ENCODE measurements at regions not wholly inside any gene's neighbourhood (a gene's known extent, or its start where the extent isn't known, plus 50 kb on each side); places are given as distances from the start of the nearest gene placed in this dataset.

- DNase-seq (ENCODE audit: low read depth, low spot score), result no peak
- H4K20me1 ChIP-seq (ENCODE audit: insufficient read depth), result no peaks in the 10 kb centered on the region
- CTCF ChIA-PET, result no interaction called here
- POLR2A ChIA-PET, result no interaction called here
- H3K36me3 ChIP-seq (ENCODE audit: control insufficient read depth in 1 of 2, insufficient read depth in 2 of 2, low read length in 2 of 2), result no peaks in the 10 kb centered on the region
- RAD21 ChIA-PET (ENCODE audit: low non-redundant PET in 1 of 2, low total read pairs in 2 of 2, uncharacterized antibody in 2 of 2, unreplicated experiment in 2 of 2), result no interaction called here
- H3K9me2 ChIP-seq (ENCODE audit: insufficient read depth), result no peaks in the 10 kb centered on the region
- TF ChIP-seq POLR2AphosphoS5 (IDR thresholded peaks at IDR 0.05; ENCODE audit: low read depth, low read length) (no peak), EZH2 (IDR thresholded peaks at IDR 0.05) (no peak), ZNF274 (IDR thresholded peaks at IDR 0.05; ENCODE audit: low read depth, low read length) (no peak), SIN3A (IDR thresholded peaks at IDR 0.05; ENCODE audit: low read depth) (no peak), CEBPB (IDR thresholded peaks at IDR 0.05; ENCODE audit: low read depth) (no peak), JUND (IDR thresholded peaks at IDR 0.05) (no peak), RAD21 (IDR thresholded peaks at IDR 0.05; ENCODE audit: low read depth) (no peak), EGR1 (IDR thresholded peaks at IDR 0.05; ENCODE audit: low read depth) (no peak), ZFX (IDR thresholded peaks at IDR 0.05) (no peak), FOSL1 (IDR thresholded peaks at IDR 0.05; ENCODE audit: low read depth) (no peak), EZH2phosphoT487 (IDR thresholded peaks at IDR 0.05; ENCODE audit: borderline replicate concordance) (no peak), ELF1 (IDR thresholded peaks at IDR 0.05; ENCODE audit: borderline replicate concordance, low read depth) (no peak), TCF7L2 (IDR thresholded peaks at IDR 0.05; ENCODE audit: borderline replicate concordance, extremely low read depth, insufficient read depth, insufficient read length) (no peak)
- TF ChIP-seq, protein P1, sequence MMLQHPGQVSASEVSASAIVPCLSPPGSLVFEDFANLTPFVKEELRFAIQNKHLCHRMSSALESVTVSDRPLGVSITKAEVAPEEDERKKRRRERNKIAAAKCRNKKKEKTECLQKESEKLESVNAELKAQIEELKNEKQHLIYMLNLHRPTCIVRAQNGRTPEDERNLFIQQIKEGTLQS (IDR thresholded peaks at IDR 0.05), result no peak
- no TSS peak for BruUV-seq (replicated peaks)
- no peaks in the 10 kb centered on the region for H3K9me3 ChIP-seq (ENCODE audit: control insufficient read depth in 1 of 2, insufficient read depth in 1 of 2, low read depth in 1 of 2, low read length in 2 of 2)
- ATAC-seq, result no peak
- H3K4me3 ChIP-seq (replicated peaks in 1 of 2; ENCODE audit: low read depth in 1 of 2, low read length in 2 of 2), result no peak overlapping the region
- no peaks in the 10 kb centered on the region for H3K79me2 ChIP-seq (ENCODE audit: insufficient read depth, low read length)
- no peak overlapping the region for H3K4me2 ChIP-seq (ENCODE audit: low read length)
- no peak overlapping the region for H3K27ac ChIP-seq (ENCODE audit: low read depth, low read length)
- no peak overlapping the region for H2AFZ ChIP-seq (ENCODE audit: low read depth, low read length, poor library complexity, severe bottlenecking)
- no peak overlapping the region for H3K9ac ChIP-seq (ENCODE audit: low read length)
- no peaks in the 10 kb centered on the region for H3K4me1 ChIP-seq (ENCODE audit: control insufficient read depth in 1 of 2, insufficient read depth in 2 of 2, low read length in 2 of 2)
- no peaks in the 10 kb centered on the region for H3K27me3 ChIP-seq (ENCODE audit: insufficient read depth, low read length)
- intact Hi-C loops (cut with micrococcal nuclease), result no loop called here
Measured at GRCh38 chr15:93154666-93155065, 65.7 kb upstream of the RGMA start.

DNA sequence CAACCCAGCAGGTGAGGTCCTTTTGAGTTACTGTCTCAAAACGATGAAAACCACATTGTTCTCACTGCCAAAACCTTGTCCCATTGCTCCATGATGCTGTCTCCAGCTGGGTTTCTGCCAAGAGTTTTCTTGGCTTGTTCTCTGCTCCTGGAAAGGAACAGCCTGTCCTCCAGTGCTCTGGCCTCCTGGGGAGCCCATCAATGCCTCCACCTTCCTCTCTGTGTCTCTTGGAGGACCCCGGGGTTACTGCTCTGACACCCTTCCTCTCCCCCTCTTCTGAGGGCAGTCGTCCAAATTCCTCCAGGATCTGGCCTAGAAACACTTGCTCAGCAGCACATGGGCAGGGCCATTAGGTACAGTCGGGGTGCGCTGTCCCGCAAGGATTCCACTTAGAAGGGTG lies 63.9 kb upstream of the RGMA start:
- intact Hi-C loops (cut with micrococcal nuclease), result no loop called here
- DNase-seq (ENCODE audit: low read depth, low spot score) (no peak), ATAC-seq (no peak)
- Histone ChIP-seq H4K20me1 (ENCODE audit: insufficient read depth) (no peaks in the 10 kb centered on the region), H3K4me3 (replicated peaks in 1 of 2; ENCODE audit: low read depth in 1 of 2, low read length in 2 of 2) (no peak overlapping the region), H3K4me2 (ENCODE audit: low read length) (no peak overlapping the region), H3K36me3 (ENCODE audit: control insufficient read depth in 1 of 2, insufficient read depth in 2 of 2, low read length in 2 of 2) (no peaks in the 10 kb centered on the region), H3K27me3 (ENCODE audit: insufficient read depth, low read length) (no peaks in the 10 kb centered on the region), H3K79me2 (ENCODE audit: insufficient read depth, low read length) (no peaks in the 10 kb centered on the region), H2AFZ (ENCODE audit: low read depth, low read length, poor library complexity, severe bottlenecking) (no peak overlapping the region), H3K9ac (ENCODE audit: low read length) (no peak overlapping the region), H3K4me1 (ENCODE audit: control insufficient read depth in 1 of 2, insufficient read depth in 2 of 2, low read length in 2 of 2) (no peaks in the 10 kb centered on the region), H3K9me3 (ENCODE audit: control insufficient read depth in 1 of 2, insufficient read depth in 1 of 2, low read depth in 1 of 2, low read length in 2 of 2) (no peaks in the 10 kb centered on the region), H3K9me2 (ENCODE audit: insufficient read depth) (no peaks in the 10 kb centered on the region), H3K27ac (ENCODE audit: low read depth, low read length) (no peak overlapping the region)
- ChIA-PET CTCF (no interaction called here), POLR2A (no interaction called here), RAD21 (ENCODE audit: low non-redundant PET in 1 of 2, low total read pairs in 2 of 2, uncharacterized antibody in 2 of 2, unreplicated experiment in 2 of 2) (no interaction called here)
- BruUV-seq (replicated peaks), result no TSS peak
- TF ChIP-seq CBX3 (IDR thresholded peaks at IDR 0.05; ENCODE audit: low read depth), result no peak
- TF ChIP-seq REST (IDR thresholded peaks at IDR 0.05; ENCODE audit: low read depth), result no peak
- TF ChIP-seq SRF (IDR thresholded peaks at IDR 0.05; ENCODE audit: low read depth), result no peak
- no peak for TF ChIP-seq ZFX (IDR thresholded peaks at IDR 0.05)
- no peak for TF ChIP-seq CEBPB (IDR thresholded peaks at IDR 0.05; ENCODE audit: low read depth)
- TF ChIP-seq JUND (IDR thresholded peaks at IDR 0.05), result no peak
- TF ChIP-seq EZH2 (IDR thresholded peaks at IDR 0.05), result no peak
- TF ChIP-seq YY1 (IDR thresholded peaks at IDR 0.05; ENCODE audit: extremely low read depth, insufficient replicate concordance, low read depth, low read length), result no peak
- no peak for TF ChIP-seq POLR2A (IDR thresholded peaks at IDR 0.05; ENCODE audit: borderline replicate concordance, extremely low read depth, insufficient read depth, insufficient read length)
- TF ChIP-seq ZNF274 (IDR thresholded peaks at IDR 0.05; ENCODE audit: low read depth, low read length), result no peak
